Astrocyte of the spinal cord (primary cell): ENCODE measurements at regions not wholly inside any gene's neighbourhood (a gene's known extent, or its start where the extent isn't known, plus 50 kb on each side); places are given as distances from the start of the nearest gene placed in this dataset.

Experiments
- DNase-seq: peaks from one replicate; pipeline ENCODE4 v3.0.0; 2011; ENCODE audit warnings: low read depth, low spot score
- H3K4me3 ChIP-seq: 2 replicates; pipeline ENCODE4 v1.5.1; 2011; ENCODE audit warnings: low read depth, mild to moderate bottlenecking, low read length, moderate library complexity
- in situ Hi-C: cut with HindIII; loops from 2 replicates; pipeline ENCODE4 v1.10.0; 2017; ENCODE audit warnings: low sequenced_read_pairs
- TF ChIP-seq, protein P1 (sequence below): IDR thresholded peaks from 2 replicates; pipeline ENCODE4 v1.5.1; 2012; ENCODE audit warnings: low read depth, mild to moderate bottlenecking, low read length, inconsistent platforms

- no peak overlapping the region for H3K4me3 ChIP-seq
- no peak for DNase-seq
- in situ Hi-C loops, result no loop called here
- TF ChIP-seq, protein P1, sequence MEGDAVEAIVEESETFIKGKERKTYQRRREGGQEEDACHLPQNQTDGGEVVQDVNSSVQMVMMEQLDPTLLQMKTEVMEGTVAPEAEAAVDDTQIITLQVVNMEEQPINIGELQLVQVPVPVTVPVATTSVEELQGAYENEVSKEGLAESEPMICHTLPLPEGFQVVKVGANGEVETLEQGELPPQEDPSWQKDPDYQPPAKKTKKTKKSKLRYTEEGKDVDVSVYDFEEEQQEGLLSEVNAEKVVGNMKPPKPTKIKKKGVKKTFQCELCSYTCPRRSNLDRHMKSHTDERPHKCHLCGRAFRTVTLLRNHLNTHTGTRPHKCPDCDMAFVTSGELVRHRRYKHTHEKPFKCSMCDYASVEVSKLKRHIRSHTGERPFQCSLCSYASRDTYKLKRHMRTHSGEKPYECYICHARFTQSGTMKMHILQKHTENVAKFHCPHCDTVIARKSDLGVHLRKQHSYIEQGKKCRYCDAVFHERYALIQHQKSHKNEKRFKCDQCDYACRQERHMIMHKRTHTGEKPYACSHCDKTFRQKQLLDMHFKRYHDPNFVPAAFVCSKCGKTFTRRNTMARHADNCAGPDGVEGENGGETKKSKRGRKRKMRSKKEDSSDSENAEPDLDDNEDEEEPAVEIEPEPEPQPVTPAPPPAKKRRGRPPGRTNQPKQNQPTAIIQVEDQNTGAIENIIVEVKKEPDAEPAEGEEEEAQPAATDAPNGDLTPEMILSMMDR, result no peak
Observed at GRCh38 chr3:64905906-64906410, 218.2 kb upstream of the ADAMTS9 start.

- TF ChIP-seq, protein P1, result no peak
- in situ Hi-C loops, result no loop called here
- DNase-seq, result no peak
- H3K4me3 ChIP-seq, result no peak overlapping the region
Observed at GRCh38 chr3:64903006-64903405, 215.2 kb upstream of the ADAMTS9 start.

DNA sequence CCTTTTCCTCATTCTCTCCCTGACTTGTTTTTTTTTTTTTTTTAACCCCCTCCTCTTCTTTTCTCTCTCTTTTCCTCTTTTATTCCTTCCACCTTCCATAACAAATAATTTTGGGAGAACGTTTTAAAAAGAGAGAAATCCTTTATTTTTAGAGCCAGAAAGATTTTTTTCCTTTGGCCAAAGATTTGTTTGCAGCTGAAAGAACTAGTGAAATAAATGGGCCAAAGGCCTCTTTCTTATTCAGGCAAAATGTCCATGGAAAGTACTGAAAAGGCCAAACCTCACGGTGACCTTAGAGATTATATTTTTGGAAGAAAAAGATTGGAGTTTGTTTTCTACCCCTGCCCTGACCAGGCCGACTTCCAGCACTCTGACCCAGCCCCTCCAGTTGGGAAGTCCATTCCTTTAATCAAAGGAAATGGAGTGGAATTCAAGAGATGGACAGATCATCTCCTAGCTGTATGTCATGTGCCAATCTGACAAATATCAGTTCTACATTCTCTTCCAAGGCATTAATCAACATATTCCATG lies 214.3 kb upstream of the ADAMTS9 start:
- DNase-seq, result no peak
- no peak overlapping the region for H3K4me3 ChIP-seq
- in situ Hi-C loops, result no loop called here
- TF ChIP-seq, protein P1, result no peak

GRCh38 chr3:64901522-64901885 lies 213.7 kb upstream of the ADAMTS9 start:
- H3K4me3 ChIP-seq, result no peak overlapping the region
- TF ChIP-seq, protein P1, result no peak
- DNase-seq, result peak; percentile 20
- in situ Hi-C loops, result no loop called here

GRCh38 chr3:64900617-64901521 lies 213.1 kb upstream of the ADAMTS9 start:
- in situ Hi-C loops, result no loop called here
- TF ChIP-seq, protein P1, result no peak
- no peak overlapping the region for H3K4me3 ChIP-seq
- DNase-seq, result peak; percentile 28

- TF ChIP-seq, protein P1, result no peak
- in situ Hi-C loops, result no loop called here
- no peak for DNase-seq
- no peak overlapping the region for H3K4me3 ChIP-seq
Observed at GRCh38 chr3:64900156-64900555, 212.4 kb upstream of the ADAMTS9 start.
